AML-193 (cell line): ENCODE measurements at regions not wholly inside any gene's neighbourhood (a gene's known extent, or its start where the extent isn't known, plus 50 kb on each side); places are given as distances from the start of the nearest gene placed in this dataset.
"Not testable (repeated sequence)": the region's sequence is repeated elsewhere in the genome, so short reads cannot be mapped to it uniquely, and the experiment has no call there.

Experiments used
- DNase-seq, 2 experiments: peaks; one replicate each; lab custom pipeline; 2025; lab: John Stamatoyannopoulos, UW

- DNase-seq, result no peak
Observed at GRCh38 chr12:118536306-118536906, 160.1 kb downstream of the SUDS3 start.

DNA sequence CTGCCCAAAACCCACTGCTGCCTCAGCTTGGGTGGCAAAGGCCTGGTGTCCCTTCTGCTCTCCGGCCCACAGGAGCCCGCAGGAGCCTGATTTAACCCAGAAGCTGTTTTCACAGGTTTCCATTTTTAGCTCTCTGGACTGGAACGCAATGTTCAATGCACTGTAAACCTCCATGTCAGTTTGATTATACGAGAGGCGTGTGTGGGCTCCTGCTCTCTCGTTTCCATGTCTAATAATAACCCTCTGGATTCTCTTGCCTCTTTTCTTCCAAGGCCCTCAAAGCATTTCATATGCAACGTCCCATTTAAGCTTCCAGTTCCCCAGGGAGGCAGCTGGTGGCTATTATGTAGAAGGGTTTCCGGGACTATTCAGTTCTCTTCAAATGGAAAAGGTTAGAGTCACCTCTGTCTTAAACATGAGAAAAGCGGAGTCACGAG is 161.1 kb downstream of the SUDS3 start:
- DNase-seq, result no peak

DNA sequence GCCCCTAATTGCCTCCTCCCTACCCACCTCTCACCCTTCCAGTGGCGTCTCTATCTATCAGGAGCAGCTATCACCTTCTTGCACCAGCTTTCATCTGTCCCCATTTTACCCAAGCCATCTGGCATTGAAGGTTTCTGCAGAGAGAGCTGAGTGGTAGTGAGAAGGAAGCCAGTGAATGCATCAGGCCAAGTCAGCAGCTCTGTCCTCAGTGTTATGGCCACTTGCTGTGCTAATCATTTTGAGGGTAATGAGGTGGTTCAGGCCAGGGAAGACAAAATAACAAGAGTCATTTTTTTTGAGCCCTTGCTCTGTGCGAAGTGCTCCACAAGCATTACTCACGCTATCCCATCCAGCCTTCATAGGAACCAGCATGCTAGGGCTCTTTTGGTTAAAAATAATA is 164.7 kb downstream of the SUDS3 start:
- no peak for DNase-seq

DNA sequence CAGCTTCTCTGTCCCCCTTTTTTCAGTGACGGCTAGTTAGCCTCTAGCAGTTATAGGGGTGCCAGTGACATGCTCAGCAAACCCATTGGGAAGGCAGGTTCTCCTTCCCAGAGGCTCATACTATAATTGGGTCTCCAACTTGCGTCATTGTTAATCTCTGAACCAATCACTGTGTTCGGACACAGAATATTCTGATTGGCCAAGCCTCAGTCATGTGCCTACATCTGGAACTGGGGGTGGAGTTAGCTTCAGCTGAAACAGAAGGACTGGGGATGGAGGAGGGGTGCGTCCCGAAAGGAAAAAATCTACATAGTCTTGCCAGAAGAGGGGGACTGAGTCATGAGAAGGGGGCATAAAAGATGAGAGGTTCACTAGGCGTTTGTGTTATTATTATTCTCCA is 165.6 kb downstream of the SUDS3 start:
- no peak for DNase-seq

DNA sequence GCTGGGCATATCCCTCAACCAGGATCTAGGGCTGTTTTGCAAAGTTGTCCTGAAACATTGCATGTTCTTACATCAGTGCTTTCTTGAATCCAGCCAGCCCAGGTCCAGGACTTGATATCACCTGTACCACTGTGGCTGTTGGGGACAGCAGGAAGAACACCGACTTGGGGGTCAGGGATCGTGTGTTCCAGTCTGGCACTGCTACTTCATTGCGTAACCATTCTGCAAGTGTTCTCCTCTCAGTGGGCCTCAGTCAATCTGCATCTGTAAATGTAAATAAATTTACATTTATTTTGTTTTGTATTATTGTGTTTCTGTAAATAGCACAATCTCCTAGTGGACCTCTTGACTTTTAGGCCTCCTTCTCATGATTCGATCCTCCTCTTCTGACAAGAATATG is 167.3 kb downstream of the SUDS3 start:
- DNase-seq, result no peak

DNA sequence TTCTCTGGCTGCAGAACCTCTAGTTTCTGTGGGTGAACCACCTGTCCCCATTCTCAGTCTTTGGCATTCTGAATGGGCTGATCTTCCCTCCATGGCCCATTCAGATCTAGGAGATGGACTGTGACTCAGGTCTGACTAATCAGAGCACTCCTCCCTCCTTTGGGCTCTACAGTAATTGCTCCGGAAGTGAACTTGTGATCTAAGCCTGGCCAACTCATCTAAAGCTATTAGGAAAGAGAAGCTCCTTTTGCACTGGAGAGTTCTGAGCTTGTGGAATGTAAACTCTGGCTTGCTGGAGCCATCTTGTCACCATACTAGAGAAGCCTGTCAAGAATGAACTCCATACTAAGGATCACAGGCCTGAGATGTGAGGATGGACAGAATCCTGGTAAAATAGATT is 168.2 kb downstream of the SUDS3 start:
- DNase-seq, result no peak

DNA sequence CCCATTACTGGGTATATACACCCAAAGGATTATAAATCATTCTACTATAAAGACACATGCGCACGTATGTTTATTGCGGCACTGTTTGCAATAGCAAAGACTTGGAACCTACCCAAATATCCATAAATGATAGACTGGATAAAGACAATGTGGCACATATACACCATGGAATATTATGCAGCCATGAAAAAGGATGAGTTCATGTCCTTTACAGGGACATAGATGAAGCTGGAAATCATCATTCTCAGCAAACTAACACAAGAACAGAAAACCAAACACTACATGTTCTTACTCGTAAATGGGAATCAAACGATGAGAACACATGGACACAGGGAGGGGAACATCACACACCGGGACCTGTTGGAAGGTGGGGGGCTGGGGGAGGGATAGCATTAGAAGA is 171.3 kb downstream of the SUDS3 start:
- not testable (repeated sequence) for DNase-seq

- no peak for DNase-seq
Observed at GRCh38 chr12:118548887-118549509, 172.6 kb downstream of the SUDS3 start.

GRCh38 chr12:118549510-118549980 is 173.2 kb downstream of the SUDS3 start:
- DNase-seq, result no peak

- no peak for DNase-seq
Observed at GRCh38 chr12:118553856-118554504, 177.6 kb downstream of the SUDS3 start.

DNA sequence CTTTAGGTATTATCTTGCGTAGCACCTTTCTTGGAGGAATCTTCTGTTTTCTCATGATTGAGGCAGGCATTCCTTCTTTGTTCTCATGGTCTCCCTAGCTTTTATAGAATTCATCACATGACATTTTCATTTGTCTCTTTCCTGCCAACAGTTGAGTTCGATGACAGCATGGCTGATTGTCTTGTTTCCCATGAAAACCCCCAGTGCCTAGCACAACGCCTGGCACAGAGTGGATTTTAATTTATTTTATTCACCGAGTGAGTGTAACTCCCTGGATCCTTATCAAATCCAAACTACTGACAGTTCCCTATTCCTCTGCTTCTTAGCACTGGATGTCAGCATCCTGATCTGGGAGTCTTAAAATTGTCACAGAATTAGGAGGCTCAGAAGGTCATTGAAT is 182.6 kb downstream of the SUDS3 start:
- DNase-seq, result no peak

GRCh38 chr12:118560733-118561132 is 184.4 kb downstream of the SUDS3 start:
- DNase-seq, result no peak

- DNase-seq, result no peak
Observed at GRCh38 chr12:118571730-118572129, 195.4 kb downstream of the SUDS3 start.

- DNase-seq, result no peak
Observed at GRCh38 chr12:118574288-118574687, 197.9 kb downstream of the SUDS3 start.

GRCh38 chr12:118575730-118576129 is 199.4 kb downstream of the SUDS3 start:
- DNase-seq, result no peak

GRCh38 chr12:118581371-118581770 is 205.0 kb downstream of the SUDS3 start:
- DNase-seq, result no peak

DNA sequence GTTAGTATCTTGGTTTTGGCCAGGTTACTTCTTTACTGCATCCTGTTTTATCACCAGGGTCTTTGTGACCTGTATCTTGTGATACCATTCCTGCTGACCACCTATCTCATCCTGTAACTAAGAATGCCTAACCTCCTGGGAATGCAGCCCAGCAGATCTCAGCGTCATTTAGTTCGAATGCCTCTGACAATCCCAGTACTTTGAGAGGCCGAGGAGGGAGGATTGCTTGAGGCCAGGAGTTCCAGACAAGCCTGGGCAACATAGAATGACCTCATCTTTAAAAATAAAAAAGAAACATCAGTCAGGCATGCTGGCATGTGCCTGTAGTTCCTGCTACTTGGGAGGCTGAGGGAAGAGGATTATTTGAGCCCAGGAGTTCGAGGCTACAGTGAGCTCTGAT is 206.5 kb downstream of the SUDS3 start:
- DNase-seq, result no peak

- no peak for DNase-seq
Observed at GRCh38 chr12:118586433-118586832, 210.1 kb downstream of the SUDS3 start.

- no peak for DNase-seq
Observed at GRCh38 chr12:118589162-118589561, 212.8 kb downstream of the SUDS3 start.

- no peak for DNase-seq
Observed at GRCh38 chr12:118590406-118591150, 214.2 kb downstream of the SUDS3 start.

- no peak for DNase-seq
Observed at GRCh38 chr12:118603610-118604361, 227.4 kb downstream of the SUDS3 start.

DNA sequence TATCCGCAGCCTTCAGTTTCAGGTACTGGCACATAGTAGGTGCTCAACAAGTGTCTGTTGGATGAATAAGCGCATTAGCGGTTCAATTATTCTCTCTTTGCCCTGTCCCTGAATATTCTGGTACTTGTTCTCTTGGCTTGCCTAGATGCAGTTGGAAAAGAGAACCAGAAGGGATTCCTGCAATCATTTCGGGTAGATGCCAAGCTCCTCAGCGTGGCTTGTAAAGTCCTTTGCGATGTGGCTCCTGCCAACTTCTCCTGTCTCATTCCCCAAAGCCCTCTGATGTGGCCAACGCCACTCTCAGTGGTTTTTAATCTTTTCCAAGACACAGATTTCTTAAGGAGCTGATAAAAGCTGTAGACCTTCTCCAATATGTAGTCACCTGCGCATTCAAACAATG is 230.3 kb downstream of the SUDS3 start:
- DNase-seq, result no peak
